ENCODE measurements at regions not wholly inside any gene's neighbourhood (a gene's known extent, or its start where the extent isn't known, plus 50 kb on each side); places are given as distances from the start of the nearest gene placed in this dataset.
"Not testable (repeated sequence)": the region's sequence is repeated elsewhere in the genome, so short reads cannot be mapped to it uniquely, and the experiment has no call there.

GRCh38 chr7:65074959-65075358, 68.5 kb upstream of the ERV3-1 start:
- not testable (repeated sequence) for H3K4me3 ChIP-seq (replicated peaks in 1 of 4; ENCODE audit: control extremely low read depth in 1 of 4, insufficient read depth in 1 of 4, low read depth in 3 of 4, low read length in 4 of 4); H2AFZ ChIP-seq (ENCODE audit: low read length); H3K79me2 ChIP-seq (ENCODE audit: control insufficient read depth, insufficient read depth, low read length); DNase-seq (ENCODE audit: low read depth in 2 of 2); H3K27me3 ChIP-seq (ENCODE audit: control insufficient read depth, insufficient read depth, low read length); H3K4me1 ChIP-seq (ENCODE audit: control insufficient read depth, extremely low read depth, insufficient read depth, low read length); H4K20me1 ChIP-seq (ENCODE audit: control insufficient read depth, extremely low read depth, insufficient read depth, low read length); H3K9me3 ChIP-seq (ENCODE audit: control insufficient read depth, insufficient read depth, low read depth, low read length); H3K9ac ChIP-seq (ENCODE audit: insufficient read depth, low read length); H3K27ac ChIP-seq (ENCODE audit: insufficient read depth, low read length); H3K36me3 ChIP-seq (ENCODE audit: control insufficient read depth, insufficient read depth, low read length); H3K4me2 ChIP-seq (ENCODE audit: extremely low read depth, insufficient read depth, low read length)

- H3K27ac ChIP-seq (ENCODE audit: insufficient read depth, low read length); H3K9me3 ChIP-seq (ENCODE audit: control insufficient read depth, insufficient read depth, low read depth, low read length); H3K4me2 ChIP-seq (ENCODE audit: extremely low read depth, insufficient read depth, low read length); H3K36me3 ChIP-seq (ENCODE audit: control insufficient read depth, insufficient read depth, low read length); H3K9ac ChIP-seq (ENCODE audit: insufficient read depth, low read length); H3K27me3 ChIP-seq (ENCODE audit: control insufficient read depth, insufficient read depth, low read length); H4K20me1 ChIP-seq (ENCODE audit: control insufficient read depth, extremely low read depth, insufficient read depth, low read length); H3K79me2 ChIP-seq (ENCODE audit: control insufficient read depth, insufficient read depth, low read length); H2AFZ ChIP-seq (ENCODE audit: low read length); H3K4me1 ChIP-seq (ENCODE audit: control insufficient read depth, extremely low read depth, insufficient read depth, low read length); H3K4me3 ChIP-seq (replicated peaks in 1 of 4; ENCODE audit: control extremely low read depth in 1 of 4, insufficient read depth in 1 of 4, low read depth in 3 of 4, low read length in 4 of 4): not testable (repeated sequence)
- peak in 1 of 2 donors; percentile 38 for DNase-seq (ENCODE audit: low read depth in 2 of 2)
Measured at GRCh38 chr7:65073160-65073559, 66.7 kb upstream of the ERV3-1 start.

GRCh38 chr7:65071854-65072431, 65.5 kb upstream of the ERV3-1 start:
- H3K9ac ChIP-seq (ENCODE audit: insufficient read depth, low read length); H3K9me3 ChIP-seq (ENCODE audit: control insufficient read depth, insufficient read depth, low read depth, low read length); H3K4me2 ChIP-seq (ENCODE audit: extremely low read depth, insufficient read depth, low read length); DNase-seq (ENCODE audit: low read depth in 2 of 2); H3K27me3 ChIP-seq (ENCODE audit: control insufficient read depth, insufficient read depth, low read length); H3K4me1 ChIP-seq (ENCODE audit: control insufficient read depth, extremely low read depth, insufficient read depth, low read length); H3K36me3 ChIP-seq (ENCODE audit: control insufficient read depth, insufficient read depth, low read length); H3K27ac ChIP-seq (ENCODE audit: insufficient read depth, low read length); H3K4me3 ChIP-seq (replicated peaks in 1 of 4; ENCODE audit: control extremely low read depth in 1 of 4, insufficient read depth in 1 of 4, low read depth in 3 of 4, low read length in 4 of 4); H2AFZ ChIP-seq (ENCODE audit: low read length); H3K79me2 ChIP-seq (ENCODE audit: control insufficient read depth, insufficient read depth, low read length); H4K20me1 ChIP-seq (ENCODE audit: control insufficient read depth, extremely low read depth, insufficient read depth, low read length): not testable (repeated sequence)

- H3K4me3 ChIP-seq (replicated peaks in 1 of 4; ENCODE audit: control extremely low read depth in 1 of 4, insufficient read depth in 1 of 4, low read depth in 3 of 4, low read length in 4 of 4); H3K27me3 ChIP-seq (ENCODE audit: control insufficient read depth, insufficient read depth, low read length): not testable (repeated sequence)
Measured at GRCh38 chr7:65069476-65069875, 63.0 kb upstream of the ERV3-1 start.

GRCh38 chr7:65062566-65062965, 56.1 kb upstream of the ERV3-1 start:
- not testable (repeated sequence) for H3K9me3 ChIP-seq (ENCODE audit: control insufficient read depth, insufficient read depth, low read depth, low read length); H3K4me2 ChIP-seq (ENCODE audit: extremely low read depth, insufficient read depth, low read length); DNase-seq (ENCODE audit: low read depth in 2 of 2); H3K79me2 ChIP-seq (ENCODE audit: control insufficient read depth, insufficient read depth, low read length); H3K36me3 ChIP-seq (ENCODE audit: control insufficient read depth, insufficient read depth, low read length); H3K9ac ChIP-seq (ENCODE audit: insufficient read depth, low read length); H3K4me1 ChIP-seq (ENCODE audit: control insufficient read depth, extremely low read depth, insufficient read depth, low read length); H2AFZ ChIP-seq (ENCODE audit: low read length); H4K20me1 ChIP-seq (ENCODE audit: control insufficient read depth, extremely low read depth, insufficient read depth, low read length); H3K27ac ChIP-seq (ENCODE audit: insufficient read depth, low read length); H3K4me3 ChIP-seq (replicated peaks in 1 of 4; ENCODE audit: control extremely low read depth in 1 of 4, insufficient read depth in 1 of 4, low read depth in 3 of 4, low read length in 4 of 4); H3K27me3 ChIP-seq (ENCODE audit: control insufficient read depth, insufficient read depth, low read length)

More at GRCh38 chr7:65069476-65069875, 63.0 kb upstream of the ERV3-1 start:
- not testable (repeated sequence) for H3K4me1 ChIP-seq (ENCODE audit: control insufficient read depth, extremely low read depth, insufficient read depth, low read length); H3K36me3 ChIP-seq (ENCODE audit: control insufficient read depth, insufficient read depth, low read length); DNase-seq (ENCODE audit: low read depth in 2 of 2); H3K9ac ChIP-seq (ENCODE audit: insufficient read depth, low read length); H3K9me3 ChIP-seq (ENCODE audit: control insufficient read depth, insufficient read depth, low read depth, low read length); H3K4me2 ChIP-seq (ENCODE audit: extremely low read depth, insufficient read depth, low read length); H2AFZ ChIP-seq (ENCODE audit: low read length); H3K79me2 ChIP-seq (ENCODE audit: control insufficient read depth, insufficient read depth, low read length); H4K20me1 ChIP-seq (ENCODE audit: control insufficient read depth, extremely low read depth, insufficient read depth, low read length); H3K27ac ChIP-seq (ENCODE audit: insufficient read depth, low read length)

GRCh38 chr7:65059247-65059646, 52.8 kb upstream of the ERV3-1 start:
- not testable (repeated sequence) for H4K20me1 ChIP-seq (ENCODE audit: control insufficient read depth, extremely low read depth, insufficient read depth, low read length); H3K27me3 ChIP-seq (ENCODE audit: control insufficient read depth, insufficient read depth, low read length); H3K9ac ChIP-seq (ENCODE audit: insufficient read depth, low read length); H3K9me3 ChIP-seq (ENCODE audit: control insufficient read depth, insufficient read depth, low read depth, low read length); H3K27ac ChIP-seq (ENCODE audit: insufficient read depth, low read length); H3K79me2 ChIP-seq (ENCODE audit: control insufficient read depth, insufficient read depth, low read length); H3K4me2 ChIP-seq (ENCODE audit: extremely low read depth, insufficient read depth, low read length); H3K4me3 ChIP-seq (replicated peaks in 1 of 4; ENCODE audit: control extremely low read depth in 1 of 4, insufficient read depth in 1 of 4, low read depth in 3 of 4, low read length in 4 of 4); H3K36me3 ChIP-seq (ENCODE audit: control insufficient read depth, insufficient read depth, low read length); H3K4me1 ChIP-seq (ENCODE audit: control insufficient read depth, extremely low read depth, insufficient read depth, low read length); DNase-seq (ENCODE audit: low read depth in 2 of 2); H2AFZ ChIP-seq (ENCODE audit: low read length)
